Lung (tissue), 11 donors: ENCODE measurements at regions not wholly inside any gene's neighbourhood (a gene's known extent, or its start where the extent isn't known, plus 50 kb on each side); places are given as distances from the start of the nearest gene placed in this dataset.
A peak's percentile ranks its signal among the peaks of the same experiment; 100 is the strongest.

ENCODE experiments used
- ATAC-seq: fragments of 200-7000 bp; cut with Tn5 transposase; one replicate; pipeline ENCODE4 v1.9.1; 2020; ENCODE audit warnings: moderate number of reproducible peaks; ENCODE audit not compliant: insufficient read depth, low FRiP score
- DNase-seq, 3 donors: peaks; one replicate each; pipeline ENCODE4 v3.0.0-alpha.2; 2013 to 2017
- H3K27ac ChIP-seq, 2 donors: one replicate each; pipeline ENCODE4 v1.5.1; 2013; ENCODE audit warnings: mild to moderate bottlenecking in 2 of 2, moderate library complexity in 2 of 2, control low read depth in 1 of 2, inconsistent platforms in 1 of 2, low read depth in 1 of 2, low read length in 1 of 2
- H3K27me3 ChIP-seq, 3 donors: one replicate each; pipeline ENCODE4 v1.5.1; 2013; ENCODE audit warnings: low read length in 2 of 3; ENCODE audit not compliant: control insufficient read depth in 3 of 3, insufficient read depth in 3 of 3
- H3K36me3 ChIP-seq, 4 donors: one replicate each; pipeline ENCODE4 v1.5.1; 2013; ENCODE audit warnings: low read length in 4 of 4, mild to moderate bottlenecking in 1 of 4, moderate library complexity in 1 of 4; ENCODE audit not compliant: control insufficient read depth in 4 of 4, insufficient read depth in 4 of 4
- H3K4me1 ChIP-seq, 5 donors: one replicate each; pipeline ENCODE4 v1.5.1; 2013; ENCODE audit warnings: low read length in 5 of 5, mild to moderate bottlenecking in 2 of 5, moderate library complexity in 1 of 5; ENCODE audit not compliant: control insufficient read depth in 5 of 5, insufficient read depth in 5 of 5
- H3K4me3 ChIP-seq: one replicate; pipeline ENCODE4 v1.5.1; 2013; ENCODE audit warnings: mild to moderate bottlenecking, control low read depth, moderate library complexity
- H3K9ac ChIP-seq, 2 donors: one replicate each; pipeline ENCODE4 v1.5.1; 2013; ENCODE audit warnings: low read length in 2 of 2, control low read depth in 1 of 2; ENCODE audit not compliant: insufficient read depth in 1 of 2
- H3K9me3 ChIP-seq, 4 donors: one replicate each; pipeline ENCODE4 v1.5.1; 2013; ENCODE audit warnings: low read length in 3 of 4, mild to moderate bottlenecking in 1 of 4, moderate library complexity in 1 of 4; ENCODE audit not compliant: control insufficient read depth in 4 of 4, insufficient read depth in 3 of 4
- WGBS, 2 donors: extraction: QIAGEN DNeasy Blood & Tissue Kit; methylation state at CpG; one replicate each; pipeline ENCODE4 v1.1.7; 2013; 5-methylcytosine and 5-hydroxymethylcytosine counted together
- TF ChIP-seq, protein P1 (sequence below): IDR thresholded peaks from 2 replicates; pipeline ENCODE4 v1.5.1; 2012; ENCODE audit warnings: mild to moderate bottlenecking; ENCODE audit errors: control extremely low read depth, extremely low read depth
- donor health status: control.
- donor health status: control.
- donor health status: Bipolar disorder and iron deficiency.
- donor health status: healthy.
- donor health status: DM: yes; HTN: yes; CAD: no.

DNA sequence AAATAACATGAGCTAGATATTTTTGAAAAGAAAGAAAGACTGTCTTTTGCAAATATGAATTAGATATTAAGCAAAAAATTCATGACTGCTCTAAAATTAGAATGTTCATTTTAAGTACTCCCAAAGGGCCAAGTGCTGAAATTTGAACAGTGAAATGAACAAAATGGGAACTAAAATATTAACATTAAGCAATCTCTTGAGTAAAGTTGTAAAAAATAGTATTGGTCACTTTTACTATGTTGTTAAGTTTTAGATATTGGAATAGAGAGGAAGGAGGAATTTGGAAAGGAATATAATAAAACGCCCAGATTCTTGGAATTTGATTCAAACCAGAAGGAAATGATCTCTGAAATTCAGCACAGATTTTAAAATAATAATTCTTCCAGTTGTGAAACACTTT is 125.9 kb upstream of the ANK2 start:
- TF ChIP-seq, protein P1, sequence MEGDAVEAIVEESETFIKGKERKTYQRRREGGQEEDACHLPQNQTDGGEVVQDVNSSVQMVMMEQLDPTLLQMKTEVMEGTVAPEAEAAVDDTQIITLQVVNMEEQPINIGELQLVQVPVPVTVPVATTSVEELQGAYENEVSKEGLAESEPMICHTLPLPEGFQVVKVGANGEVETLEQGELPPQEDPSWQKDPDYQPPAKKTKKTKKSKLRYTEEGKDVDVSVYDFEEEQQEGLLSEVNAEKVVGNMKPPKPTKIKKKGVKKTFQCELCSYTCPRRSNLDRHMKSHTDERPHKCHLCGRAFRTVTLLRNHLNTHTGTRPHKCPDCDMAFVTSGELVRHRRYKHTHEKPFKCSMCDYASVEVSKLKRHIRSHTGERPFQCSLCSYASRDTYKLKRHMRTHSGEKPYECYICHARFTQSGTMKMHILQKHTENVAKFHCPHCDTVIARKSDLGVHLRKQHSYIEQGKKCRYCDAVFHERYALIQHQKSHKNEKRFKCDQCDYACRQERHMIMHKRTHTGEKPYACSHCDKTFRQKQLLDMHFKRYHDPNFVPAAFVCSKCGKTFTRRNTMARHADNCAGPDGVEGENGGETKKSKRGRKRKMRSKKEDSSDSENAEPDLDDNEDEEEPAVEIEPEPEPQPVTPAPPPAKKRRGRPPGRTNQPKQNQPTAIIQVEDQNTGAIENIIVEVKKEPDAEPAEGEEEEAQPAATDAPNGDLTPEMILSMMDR = no peak
- Histone ChIP-seq H3K27ac (no peak overlapping the region), H3K4me1 (no peaks in the 10 kb centered on the region), H3K9ac (no peak overlapping the region), H3K9me3 (no peaks in the 10 kb centered on the region), H3K27me3 (no peaks in the 10 kb centered on the region), H3K4me3 (no peak overlapping the region), H3K36me3 (no peaks in the 10 kb centered on the region)
- no peak for DNase-seq
- ATAC-seq = no peak
- 44 to 62% methylated on average over 1 of the region's 1 CpG for WGBS, 2 donors

- TF ChIP-seq, protein P1 = no peak
- no peak for ATAC-seq
- H3K4me3 ChIP-seq = no peak overlapping the region
Observed at GRCh38 chr4:112926819-112927218, 122.6 kb upstream of the ANK2 start.

GRCh38 chr4:112927544-112927943 is 121.9 kb upstream of the ANK2 start:
- peak in 2 of 3 donors; percentile 17 to 23 for DNase-seq
- Histone ChIP-seq H3K9ac (no peak overlapping the region), H3K36me3 (no peaks in the 10 kb centered on the region), H3K9me3 (no peaks in the 10 kb centered on the region), H3K4me1 (no peaks in the 10 kb centered on the region), H3K27me3 (no peaks in the 10 kb centered on the region), H3K4me3 (no peak overlapping the region), H3K27ac (no peak overlapping the region)
- TF ChIP-seq, protein P1 = no peak
- 74 to 80% methylated on average over 1 of the region's 1 CpG for WGBS, 2 donors
- no peak for ATAC-seq

More at GRCh38 chr4:112926819-112927218, 122.6 kb upstream of the ANK2 start:
- Histone ChIP-seq H3K36me3 (no peaks in the 10 kb centered on the region), H3K27me3 (no peaks in the 10 kb centered on the region), H3K9me3 (no peaks in the 10 kb centered on the region), H3K4me1 (no peaks in the 10 kb centered on the region), H3K9ac (no peak overlapping the region), H3K27ac (no peak overlapping the region)
- DNase-seq = no peak
- 87 to 94% methylated on average over 1 of the region's 1 CpG for WGBS, 2 donors

DNA sequence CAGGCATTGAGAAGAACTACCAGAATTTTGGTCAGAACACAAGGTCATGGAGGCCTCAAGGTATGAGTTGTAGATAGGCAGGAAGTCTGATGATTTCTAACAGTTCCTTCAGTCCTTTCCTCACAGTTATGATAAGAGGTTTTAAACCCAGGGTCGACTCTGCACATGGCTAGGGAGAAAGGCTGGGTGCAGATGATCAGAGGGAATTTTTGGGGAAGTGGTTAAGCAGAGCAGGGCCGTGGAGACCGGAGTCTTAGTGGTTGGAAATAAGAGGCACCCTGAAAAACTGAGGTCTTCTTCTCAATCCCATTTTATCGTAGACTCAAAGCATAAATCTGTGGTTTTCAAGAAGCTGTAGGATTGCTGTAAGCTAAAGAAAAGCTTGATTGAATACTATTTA is 118.5 kb upstream of the ANK2 start:
- no peak overlapping the region for H3K4me3 ChIP-seq
- no peak overlapping the region for H3K27ac ChIP-seq
- no peak for DNase-seq
- TF ChIP-seq, protein P1 = no peak
- H3K9me3 ChIP-seq = no peaks in the 10 kb centered on the region
- WGBS, 2 donors = 34 to 62% methylated on average over 4 of the region's 4 CpGs
- no peak for ATAC-seq
- no peaks in the 10 kb centered on the region for H3K27me3 ChIP-seq
- no peak overlapping the region for H3K9ac ChIP-seq
- no peaks in the 10 kb centered on the region for H3K4me1 ChIP-seq
- no peaks in the 10 kb centered on the region for H3K36me3 ChIP-seq
